ENCODE measurements at regions not wholly inside any gene's neighbourhood (a gene's known extent, or its start where the extent isn't known, plus 50 kb on each side); places are given as distances from the start of the nearest gene placed in this dataset.

- TF ChIP-seq POLR2AphosphoS5 (IDR thresholded peaks at IDR 0.05) (no peak), CTCF (IDR thresholded peaks at IDR 0.05) (no peak), POLR2A (IDR thresholded peaks at IDR 0.05) (no peak)
Measured at GRCh38 chr2:52703004-52703403, 1064.6 kb upstream of the CHAC2 start.

All from transverse colon (tissue), 4 donors.